ENCODE measurements at regions not wholly inside any gene's neighbourhood (a gene's known extent, or its start where the extent isn't known, plus 50 kb on each side); places are given as distances from the start of the nearest gene placed in this dataset.

DNA sequence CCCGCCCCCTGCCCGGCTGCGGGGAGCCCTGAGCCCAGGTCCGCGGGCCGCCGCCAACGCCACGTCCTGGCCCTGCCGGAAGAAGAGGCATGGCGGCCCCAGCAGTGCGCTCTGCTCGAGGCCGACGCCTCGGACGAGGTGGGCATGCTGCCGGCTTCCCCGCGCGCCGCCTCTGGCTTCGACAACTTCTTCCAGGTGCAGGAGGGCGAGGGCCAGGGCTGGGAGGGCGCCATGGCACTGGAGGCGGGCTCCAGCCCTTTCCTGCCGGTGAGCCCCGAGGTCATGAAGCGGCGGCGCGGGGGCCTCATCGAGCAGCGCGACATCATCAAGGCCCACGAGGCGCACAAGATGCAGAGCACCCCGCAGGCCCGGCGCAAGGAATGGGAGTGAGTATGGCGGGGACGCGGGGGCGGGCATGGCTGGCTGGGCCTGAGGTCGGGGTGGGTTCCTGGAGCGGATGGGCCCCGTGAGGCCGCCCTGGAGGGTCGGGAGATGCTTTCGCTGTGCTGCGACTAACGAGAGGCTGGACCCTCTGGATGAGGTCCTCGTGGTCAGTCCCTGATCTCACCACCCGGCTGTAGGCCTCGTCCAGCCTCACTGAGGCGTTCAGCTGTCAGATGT, 70.0 kb upstream of the CACNA1E start:
- TF ChIP-seq POLR2A (IDR thresholded peaks at IDR 0.05) (no peak), EP300 (IDR thresholded peaks at IDR 0.05) (no peak), POLR2AphosphoS5 (IDR thresholded peaks at IDR 0.05) (no peak)
- TF ChIP-seq, protein P1, sequence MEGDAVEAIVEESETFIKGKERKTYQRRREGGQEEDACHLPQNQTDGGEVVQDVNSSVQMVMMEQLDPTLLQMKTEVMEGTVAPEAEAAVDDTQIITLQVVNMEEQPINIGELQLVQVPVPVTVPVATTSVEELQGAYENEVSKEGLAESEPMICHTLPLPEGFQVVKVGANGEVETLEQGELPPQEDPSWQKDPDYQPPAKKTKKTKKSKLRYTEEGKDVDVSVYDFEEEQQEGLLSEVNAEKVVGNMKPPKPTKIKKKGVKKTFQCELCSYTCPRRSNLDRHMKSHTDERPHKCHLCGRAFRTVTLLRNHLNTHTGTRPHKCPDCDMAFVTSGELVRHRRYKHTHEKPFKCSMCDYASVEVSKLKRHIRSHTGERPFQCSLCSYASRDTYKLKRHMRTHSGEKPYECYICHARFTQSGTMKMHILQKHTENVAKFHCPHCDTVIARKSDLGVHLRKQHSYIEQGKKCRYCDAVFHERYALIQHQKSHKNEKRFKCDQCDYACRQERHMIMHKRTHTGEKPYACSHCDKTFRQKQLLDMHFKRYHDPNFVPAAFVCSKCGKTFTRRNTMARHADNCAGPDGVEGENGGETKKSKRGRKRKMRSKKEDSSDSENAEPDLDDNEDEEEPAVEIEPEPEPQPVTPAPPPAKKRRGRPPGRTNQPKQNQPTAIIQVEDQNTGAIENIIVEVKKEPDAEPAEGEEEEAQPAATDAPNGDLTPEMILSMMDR (IDR thresholded peaks at IDR 0.05) = no peak
- no peak overlapping the region for H3K27ac ChIP-seq
- DNase-seq (ENCODE audit: low spot score in 2 of 2) = no peak
- H3K4me3 ChIP-seq = no peak overlapping the region
- H3K9me3 ChIP-seq = no peaks in the 10 kb centered on the region
- peaks cover 5% of the 10 kb centered on the region for H3K27me3 ChIP-seq
- H3K4me1 ChIP-seq = no peaks in the 10 kb centered on the region
- WGBS = 94% methylated on average over 41 of the region's 56 CpGs
- H3K36me3 ChIP-seq = no peaks in the 10 kb centered on the region

DNA sequence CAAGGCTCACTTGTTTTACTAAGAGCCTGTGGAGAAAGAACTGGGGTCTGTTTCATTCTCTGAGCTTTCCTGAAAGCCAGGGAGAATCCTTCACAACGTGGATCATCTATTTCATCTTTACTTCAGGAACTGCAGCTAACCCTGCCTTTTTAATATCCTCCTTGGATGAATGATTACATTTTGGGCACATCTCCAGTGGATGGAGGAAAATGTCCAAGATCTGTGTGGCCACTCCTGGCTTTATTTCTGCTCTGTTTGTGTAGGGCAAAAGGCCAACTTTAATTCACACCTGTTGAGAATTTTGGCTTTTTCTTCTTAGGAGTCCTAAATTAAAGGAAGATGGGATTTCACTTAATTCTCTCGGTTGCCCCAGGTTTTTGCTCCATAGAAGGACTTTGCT, 69.5 kb upstream of the CACNA1E start:
- Histone ChIP-seq H3K4me3 (no peak overlapping the region), H3K9me3 (no peaks in the 10 kb centered on the region), H3K36me3 (no peaks in the 10 kb centered on the region), H3K27ac (no peak overlapping the region), H3K27me3 (no peaks in the 10 kb centered on the region), H3K4me1 (no peaks in the 10 kb centered on the region)
- WGBS = 82% methylated on average over 2 of the region's 2 CpGs
- no peak for DNase-seq (ENCODE audit: low spot score in 2 of 2)
- TF ChIP-seq POLR2A (IDR thresholded peaks at IDR 0.05) = no peak

DNA sequence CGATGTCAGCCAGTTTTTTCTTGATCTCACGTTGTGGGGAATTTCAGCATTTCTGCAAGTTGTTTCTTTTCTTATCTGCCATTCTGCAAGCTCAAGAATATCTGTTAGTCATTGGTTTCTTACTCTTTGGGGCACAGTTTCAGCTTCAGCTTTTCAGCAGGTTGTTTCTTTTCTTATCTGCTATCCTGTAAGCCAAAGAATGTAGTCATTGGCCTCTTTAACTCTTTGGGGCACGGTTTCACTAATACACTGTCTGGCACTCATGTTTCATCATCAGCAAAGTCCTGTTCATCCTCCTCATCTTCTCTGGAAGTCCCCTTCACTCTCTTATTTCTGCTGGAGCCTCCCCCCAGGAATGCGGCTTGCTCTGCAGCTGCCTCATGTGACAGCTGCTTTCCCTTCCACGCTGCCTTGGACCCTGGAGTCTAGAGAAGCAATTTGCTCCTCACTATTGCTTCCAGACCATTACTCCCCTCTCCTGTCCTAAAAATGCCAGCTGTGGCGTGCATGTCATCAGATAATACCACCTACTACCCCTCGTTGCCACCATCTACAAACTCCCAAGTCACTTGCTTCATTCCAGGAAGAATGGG, 67.0 kb upstream of the CACNA1E start:
- no peak overlapping the region for H3K27ac ChIP-seq
- no peaks in the 10 kb centered on the region for H3K27me3 ChIP-seq
- no peaks in the 10 kb centered on the region for H3K4me1 ChIP-seq
- WGBS = 82% methylated on average over 7 of the region's 7 CpGs
- DNase-seq (ENCODE audit: low spot score in 2 of 2) = no peak
- H3K9me3 ChIP-seq = no peaks in the 10 kb centered on the region
- H3K36me3 ChIP-seq = no peaks in the 10 kb centered on the region
- no peak for TF ChIP-seq POLR2A (IDR thresholded peaks at IDR 0.05)
- TF ChIP-seq, protein P1 (IDR thresholded peaks at IDR 0.05) = no peak
- no peak for TF ChIP-seq POLR2AphosphoS5 (IDR thresholded peaks at IDR 0.05)
- TF ChIP-seq EP300 (IDR thresholded peaks at IDR 0.05) = no peak
- no peak overlapping the region for H3K4me3 ChIP-seq

DNA sequence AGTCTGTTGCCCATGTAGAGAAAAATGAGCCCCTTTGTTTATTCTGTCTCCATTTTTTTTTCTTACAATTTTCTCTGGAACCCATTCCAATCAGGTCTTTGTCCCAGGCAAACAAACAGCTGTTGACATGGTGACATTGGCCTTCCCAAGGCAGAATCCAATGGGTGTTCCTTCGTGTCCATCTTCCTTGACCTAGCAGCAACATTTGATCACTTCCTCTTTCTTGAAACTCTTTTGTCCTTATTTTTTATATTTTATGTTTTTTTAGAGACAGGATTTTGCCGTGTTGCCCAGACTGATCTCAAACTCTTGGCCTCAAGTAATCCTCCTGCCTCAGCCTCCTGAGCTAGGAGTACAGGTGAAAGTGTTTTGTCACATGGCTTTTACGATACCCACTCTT, 65.4 kb upstream of the CACNA1E start:
- 72% methylated on average over 3 of the region's 3 CpGs for whole genome bisulfite sequencing
- DNase-seq (ENCODE audit: low spot score in 2 of 2) = no peak
- Histone ChIP-seq H3K27ac (no peak overlapping the region), H3K36me3 (no peaks in the 10 kb centered on the region), H3K4me1 (no peaks in the 10 kb centered on the region), H3K4me3 (no peak overlapping the region), H3K9me3 (no peaks in the 10 kb centered on the region), H3K27me3 (no peaks in the 10 kb centered on the region)
- no peak for TF ChIP-seq EP300 (IDR thresholded peaks at IDR 0.05)

DNA sequence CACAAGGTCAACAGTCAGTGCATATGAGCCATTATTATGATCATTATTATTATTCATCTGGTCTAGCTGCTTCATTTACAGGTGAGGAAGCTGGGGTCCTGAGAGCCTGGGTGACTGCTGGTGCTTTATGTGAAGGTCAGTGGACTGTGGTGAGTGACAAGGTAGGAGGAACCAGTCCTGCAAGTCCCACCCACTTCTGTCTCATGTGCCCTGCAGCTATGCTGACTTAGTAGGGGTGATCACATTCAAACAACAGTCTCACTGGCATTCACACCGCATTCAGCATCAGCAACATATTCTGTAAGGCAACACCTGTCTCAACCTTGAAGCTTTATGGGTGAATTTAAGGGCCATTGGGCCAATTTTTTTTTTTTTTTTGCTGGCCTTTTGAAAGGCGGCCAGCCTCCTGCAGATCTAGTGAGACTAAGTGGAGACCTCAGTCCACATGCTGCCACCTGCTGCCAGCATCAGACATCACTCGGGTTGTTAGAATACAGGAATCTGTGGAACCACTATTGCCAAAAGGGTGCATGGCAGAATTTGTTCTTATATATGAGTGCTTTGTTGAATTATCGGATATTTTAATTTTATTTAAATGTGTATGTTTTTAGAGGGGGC, 59.9 kb upstream of the CACNA1E start:
- no peak for DNase-seq (ENCODE audit: low spot score in 2 of 2)
- Histone ChIP-seq H3K27ac (no peak overlapping the region), H3K27me3 (peaks cover 33% of the 10 kb centered on the region), H3K36me3 (no peaks in the 10 kb centered on the region), H3K4me3 (no peak overlapping the region), H3K4me1 (peaks cover 5% of the 10 kb centered on the region), H3K9me3 (no peaks in the 10 kb centered on the region)
- TF ChIP-seq POLR2A (IDR thresholded peaks at IDR 0.05) (no peak), POLR2AphosphoS5 (IDR thresholded peaks at IDR 0.05) (no peak), EP300 (IDR thresholded peaks at IDR 0.05) (no peak)
- TF ChIP-seq, protein P1 (IDR thresholded peaks at IDR 0.05) = peak in 1 of 2 donors; percentile 8
- 33% methylated on average over 4 of the region's 4 CpGs for WGBS

DNA sequence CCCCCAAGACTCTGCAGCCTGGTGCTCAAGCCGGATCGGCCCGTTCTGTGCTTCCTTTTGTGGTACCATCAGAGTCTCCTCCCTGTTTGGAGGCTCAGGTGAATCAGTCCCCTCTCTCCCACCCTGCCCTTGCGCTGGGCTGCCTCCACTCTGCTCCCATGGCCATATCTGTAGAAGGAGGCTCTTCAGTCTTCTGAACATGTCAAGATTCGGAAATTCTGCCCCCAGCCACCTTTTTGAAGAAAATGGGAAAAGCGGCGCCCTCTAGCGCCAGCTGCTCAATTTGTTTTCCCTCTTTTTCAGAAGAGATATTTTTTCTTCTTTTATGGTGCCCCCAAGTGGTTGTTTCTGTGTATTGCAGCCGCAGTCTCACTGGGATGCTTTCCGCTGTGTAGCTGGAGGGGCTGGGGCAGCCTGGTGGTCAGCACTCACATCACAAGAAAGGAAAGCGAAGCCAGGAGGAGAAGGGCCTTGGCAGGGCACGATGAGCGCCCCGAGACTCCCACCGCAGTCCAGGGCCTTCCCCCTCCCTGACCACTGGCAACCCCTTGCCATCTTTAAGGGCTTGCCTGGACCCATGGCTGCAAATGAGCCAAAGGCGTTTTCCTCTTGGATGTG, 58.4 kb upstream of the CACNA1E start:
- Histone ChIP-seq H3K27me3 (peaks cover 35% of the 10 kb centered on the region), H3K4me1 (peaks cover 5% of the 10 kb centered on the region), H3K27ac (no peak overlapping the region), H3K36me3 (no peaks in the 10 kb centered on the region), H3K4me3 (no peak overlapping the region), H3K9me3 (no peaks in the 10 kb centered on the region)
- TF ChIP-seq, protein P1 (IDR thresholded peaks at IDR 0.05) = peak; percentile 89
- no peak for TF ChIP-seq EP300 (IDR thresholded peaks at IDR 0.05)
- peak in 1 of 2 donors; percentile 67 for DNase-seq (ENCODE audit: low spot score in 2 of 2)
- 10% methylated on average over 16 of the region's 16 CpGs for WGBS

Measured in suprapubic skin (tissue), 4 donors.